Fibroblast of skin of left quadriceps (primary cell): ENCODE measurements at regions not wholly inside any gene's neighbourhood (a gene's known extent, or its start where the extent isn't known, plus 50 kb on each side); places are given as distances from the start of the nearest gene placed in this dataset.
A peak's percentile ranks its signal among the peaks of the same experiment; 100 is the strongest.
"Not testable (repeated sequence)": the region's sequence is repeated elsewhere in the genome, so short reads cannot be mapped to it uniquely, and the experiment has no call there.

Experiments used
- DNase-seq, 2 experiments: peaks; one replicate each; pipeline ENCODE4 v3.0.0-alpha.2; 2013; ENCODE audit warnings: low read depth in 2 of 2

GRCh38 chr4:163693211-163693610 is 198.7 kb downstream of the TMA16 start:
- DNase-seq: no peak

- DNase-seq: no peak
These were observed 199.3 kb downstream of the TMA16 start for GRCh38 chr4:163693776-163694175.

- DNase-seq: peak; percentile 54 to 58
These were observed 199.9 kb downstream of the TMA16 start for GRCh38 chr4:163694385-163694784.

GRCh38 chr4:163697121-163697520 is 202.6 kb downstream of the TMA16 start:
- no peak for DNase-seq

- not testable (repeated sequence) for DNase-seq
These were observed 205.9 kb downstream of the TMA16 start for GRCh38 chr4:163700383-163700782.

GRCh38 chr4:163701916-163702315 is 207.4 kb downstream of the TMA16 start:
- DNase-seq: peak; percentile 40 to 44

- no peak for DNase-seq
These were observed 208.2 kb downstream of the TMA16 start for GRCh38 chr4:163702736-163703135.

- no peak for DNase-seq
These were observed 208.8 kb downstream of the TMA16 start for GRCh38 chr4:163703251-163703650.

GRCh38 chr4:163707873-163708272 is 213.4 kb downstream of the TMA16 start:
- no peak for DNase-seq

GRCh38 chr4:163709601-163710000 is 215.1 kb downstream of the TMA16 start:
- no peak for DNase-seq

- DNase-seq: no peak
These were observed 215.7 kb downstream of the TMA16 start for GRCh38 chr4:163710158-163710557.

GRCh38 chr4:163724495-163724894 is 230.0 kb downstream of the TMA16 start:
- DNase-seq: not testable (repeated sequence)

GRCh38 chr4:163726641-163727040 is 232.2 kb downstream of the TMA16 start:
- no peak for DNase-seq

GRCh38 chr4:163731071-163731470 is 236.6 kb downstream of the TMA16 start:
- DNase-seq: no peak

GRCh38 chr4:163732473-163732872 is 238.0 kb downstream of the TMA16 start:
- DNase-seq: no peak

- no peak for DNase-seq
These were observed 242.4 kb downstream of the TMA16 start for GRCh38 chr4:163736876-163737275.

GRCh38 chr4:163737846-163738245 is 243.4 kb downstream of the TMA16 start:
- not testable (repeated sequence) for DNase-seq

- no peak for DNase-seq
These were observed 244.0 kb downstream of the TMA16 start for GRCh38 chr4:163738521-163738920.

GRCh38 chr4:163744861-163745260 is 250.4 kb downstream of the TMA16 start:
- no peak for DNase-seq

- DNase-seq: no peak
These were observed 252.8 kb downstream of the TMA16 start for GRCh38 chr4:163747293-163747692.

- DNase-seq: no peak
These were observed 253.4 kb downstream of the TMA16 start for GRCh38 chr4:163747886-163748285.

GRCh38 chr4:163748449-163748848 is 254.0 kb downstream of the TMA16 start:
- DNase-seq: no peak

- peak; percentile 0 to 3 for DNase-seq
These were observed 260.5 kb downstream of the TMA16 start for GRCh38 chr4:163755013-163755412.

GRCh38 chr4:163757219-163757618 is 262.7 kb downstream of the TMA16 start:
- DNase-seq: no peak

GRCh38 chr4:163758032-163758431 is 263.5 kb downstream of the TMA16 start:
- DNase-seq: no peak
